Glomerular visceral epithelial cell (primary cell): ENCODE measurements at regions not wholly inside any gene's neighbourhood (a gene's known extent, or its start where the extent isn't known, plus 50 kb on each side); places are given as distances from the start of the nearest gene placed in this dataset.

ENCODE experiments used
- DNase-seq: peaks from one replicate; pipeline ENCODE4 v3.0.0-alpha.2; 2016; ENCODE audit errors: extremely low spot score

DNA sequence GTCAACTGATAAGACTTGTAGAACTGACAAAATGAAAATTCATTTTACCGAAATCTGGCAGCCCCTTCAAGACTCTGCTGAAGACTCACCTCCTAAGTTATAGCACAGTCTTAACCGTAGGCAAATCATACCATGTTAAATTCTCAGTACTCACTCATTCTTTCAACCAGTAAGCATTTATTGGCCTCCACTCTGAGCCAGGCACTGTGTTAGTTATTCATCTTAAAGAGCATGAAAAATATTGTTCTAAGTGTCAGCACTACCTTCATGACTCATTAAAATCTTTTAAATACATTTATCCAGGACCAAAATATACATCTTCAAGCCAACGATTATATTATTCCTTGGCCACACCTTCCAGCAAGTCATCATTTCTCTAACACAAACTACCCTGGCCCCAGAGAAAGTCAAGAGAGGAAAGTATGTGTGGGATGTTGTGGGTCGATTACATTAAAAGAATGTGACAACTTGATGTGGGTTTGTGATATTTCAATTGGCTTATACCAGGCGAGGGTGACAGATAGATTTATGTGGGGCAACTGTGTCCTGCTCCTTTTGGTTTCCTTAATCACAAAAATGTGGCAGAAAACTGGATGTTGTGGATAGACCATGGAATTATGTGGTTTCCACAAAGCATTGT, 55.0 kb downstream of the TMEM30B start:
- no peak for DNase-seq

DNA sequence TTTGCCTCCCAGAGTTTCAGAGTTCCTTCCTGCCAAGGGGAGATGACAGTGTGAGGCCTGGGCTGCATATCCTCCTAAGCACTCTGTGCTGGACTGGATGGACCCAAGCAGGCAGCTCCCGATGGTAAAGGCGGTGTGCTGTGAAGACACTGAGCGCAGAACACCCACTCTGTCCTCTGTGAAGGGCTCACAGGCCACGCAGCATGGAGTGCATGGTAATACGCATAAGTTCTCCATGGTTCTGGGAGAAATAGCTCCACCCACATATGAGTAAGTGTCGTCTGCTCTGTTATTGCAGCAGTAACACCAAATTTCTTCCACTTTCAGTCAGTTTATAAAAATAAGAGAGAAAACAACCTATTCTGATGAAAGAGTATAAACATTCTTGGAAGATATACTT, 55.8 kb downstream of the TMEM30B start:
- DNase-seq = no peak

DNA sequence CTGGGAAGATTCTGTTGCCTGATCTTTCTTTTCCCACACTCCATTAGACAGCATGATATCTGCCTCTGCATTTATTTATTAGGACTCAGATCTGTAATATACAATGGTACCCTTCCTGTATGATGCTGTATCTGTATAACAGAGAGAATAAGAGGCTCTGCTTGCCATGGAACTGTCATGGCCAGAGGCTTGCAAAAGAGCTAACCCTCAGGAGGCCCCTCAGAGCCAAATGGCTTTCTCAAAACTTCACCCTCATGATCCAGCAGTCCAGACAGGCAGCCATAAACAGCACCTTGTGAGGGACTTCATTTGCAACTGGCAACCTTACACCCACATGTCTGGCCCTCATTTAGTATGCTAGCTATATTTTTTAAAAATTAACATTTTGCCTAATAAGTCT, 57.6 kb downstream of the TMEM30B start:
- no peak for DNase-seq

DNA sequence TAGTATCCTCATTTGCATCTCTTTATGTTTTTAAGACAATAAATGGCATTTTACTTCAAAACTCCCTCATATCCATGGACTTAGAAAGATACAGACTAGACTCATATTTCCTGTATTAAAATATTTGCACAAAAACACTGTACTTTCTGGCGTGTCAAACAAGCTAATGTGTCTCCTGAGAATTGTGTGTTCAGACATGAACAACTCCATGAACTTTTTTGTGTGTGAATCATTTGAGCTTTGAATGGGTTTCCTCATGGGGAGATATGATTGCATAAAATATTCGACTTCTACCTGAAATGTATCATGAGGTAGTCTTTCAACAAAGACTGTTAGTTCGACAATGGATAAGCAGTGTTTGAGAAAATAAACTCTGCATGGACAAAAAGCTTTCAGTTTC, 58.8 kb downstream of the TMEM30B start:
- no peak for DNase-seq

DNA sequence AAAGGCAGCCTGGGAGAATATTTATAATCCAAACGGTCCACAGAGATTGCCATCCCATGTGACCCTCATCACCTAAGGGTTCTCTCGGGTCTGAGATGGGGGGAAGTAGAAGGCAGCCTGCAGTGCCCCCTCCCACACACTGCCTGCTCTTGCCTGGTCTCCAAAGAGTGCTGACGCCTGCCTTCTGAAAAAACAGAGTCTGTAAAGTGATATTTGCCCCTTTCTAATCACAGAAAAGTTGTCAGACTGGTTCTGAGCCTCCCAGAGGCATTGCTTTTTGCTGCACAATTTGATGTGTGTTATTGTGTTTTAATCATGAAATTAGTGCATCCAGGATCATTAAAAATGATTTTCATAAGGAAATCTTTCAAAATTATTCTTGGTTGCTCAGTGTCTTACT, 59.2 kb downstream of the TMEM30B start:
- DNase-seq = no peak

DNA sequence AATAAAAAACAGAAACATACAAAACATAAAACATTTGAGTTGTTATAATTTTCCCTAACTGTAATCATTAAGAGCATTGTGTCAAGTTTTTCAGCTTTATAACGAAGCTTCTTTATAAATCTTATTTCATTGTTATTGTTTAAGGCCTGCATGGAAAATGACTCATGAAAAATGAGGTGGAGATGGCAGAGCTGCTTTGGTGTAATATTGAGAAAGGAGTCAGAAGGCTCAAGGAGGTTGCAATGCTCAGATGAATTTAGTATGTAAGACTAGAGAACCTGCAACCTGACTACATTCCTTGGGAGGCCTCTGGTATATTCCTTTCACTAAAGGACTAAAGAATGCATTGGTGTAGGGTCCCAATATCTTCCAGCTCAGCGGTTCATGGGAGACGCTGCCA, 61.5 kb downstream of the TMEM30B start:
- no peak for DNase-seq

DNA sequence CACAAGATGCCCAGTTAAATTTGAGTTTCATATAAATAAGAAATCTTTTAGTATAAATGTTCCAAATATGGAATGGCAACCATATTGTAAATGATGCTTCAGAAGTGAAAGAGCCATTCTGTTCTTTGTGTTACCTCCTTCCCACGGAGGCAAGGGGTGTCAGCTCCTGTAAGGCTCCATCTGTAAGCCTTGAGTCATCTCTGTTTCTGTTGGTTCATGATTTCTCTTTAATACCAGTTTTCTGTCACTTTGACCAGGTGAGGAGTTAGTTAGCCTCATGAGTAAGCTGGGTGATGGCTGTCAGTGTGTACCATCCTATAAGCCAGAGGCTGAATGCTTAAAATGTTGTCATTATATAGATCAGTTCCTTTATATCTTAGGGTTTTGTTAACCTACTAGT, 61.9 kb downstream of the TMEM30B start:
- no peak for DNase-seq

DNA sequence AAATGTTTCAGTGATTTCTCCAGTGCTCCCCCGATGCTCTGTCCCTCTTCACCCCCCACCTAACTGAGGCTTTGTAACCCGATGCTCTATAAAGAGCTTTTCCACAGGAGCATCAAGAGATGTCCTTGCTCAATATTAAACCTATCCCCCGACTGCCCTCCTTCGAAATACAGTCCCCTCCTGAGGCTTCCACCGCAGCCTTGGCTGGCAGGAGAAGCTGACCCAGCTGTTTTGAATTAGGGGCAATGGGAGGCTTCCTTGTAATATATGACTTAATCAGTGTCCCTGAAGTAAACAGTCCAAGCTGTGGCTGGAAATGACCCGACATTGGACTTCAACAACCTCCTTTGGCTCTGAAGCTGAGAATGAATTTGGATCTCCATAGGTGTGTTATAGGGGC, 62.4 kb downstream of the TMEM30B start:
- DNase-seq = no peak

DNA sequence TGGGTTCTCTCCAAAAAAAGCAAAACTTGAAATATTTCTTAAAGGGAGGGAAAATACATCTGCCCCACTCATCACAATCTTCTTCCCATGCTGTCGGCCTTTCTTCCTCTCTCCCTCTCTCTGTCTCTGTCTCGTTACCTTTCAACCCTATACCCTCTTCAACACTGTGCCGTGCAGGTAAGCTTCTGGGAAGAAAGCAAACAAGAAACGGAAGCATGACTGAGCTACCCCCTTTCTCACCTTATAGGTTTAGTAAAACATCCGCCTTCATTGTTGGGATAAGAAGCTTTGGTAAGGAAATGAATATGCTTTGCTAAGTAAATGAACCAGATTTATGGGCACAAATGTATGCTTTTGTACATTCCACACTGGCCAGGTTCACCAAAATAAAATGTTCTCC, 63.0 kb downstream of the TMEM30B start:
- no peak for DNase-seq

DNA sequence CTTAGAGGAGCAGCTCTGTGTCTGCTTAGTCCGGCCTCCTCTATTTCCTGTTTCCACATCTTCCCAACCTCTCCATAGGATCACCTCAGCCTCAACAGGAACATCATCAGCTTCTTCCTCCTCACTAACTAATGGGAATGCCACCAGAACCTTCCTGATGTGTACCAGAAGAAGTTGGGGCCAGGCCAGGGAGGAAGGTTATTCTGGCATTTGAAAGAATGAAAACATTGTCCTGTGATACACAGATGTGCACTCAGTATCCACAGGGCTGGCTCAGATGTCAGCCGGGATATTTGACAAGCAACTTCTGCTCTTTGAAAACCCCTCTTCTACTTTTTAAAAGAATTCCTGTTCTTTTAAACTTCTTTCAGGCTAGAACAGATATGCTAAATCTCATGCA, 63.6 kb downstream of the TMEM30B start:
- no peak for DNase-seq

DNA sequence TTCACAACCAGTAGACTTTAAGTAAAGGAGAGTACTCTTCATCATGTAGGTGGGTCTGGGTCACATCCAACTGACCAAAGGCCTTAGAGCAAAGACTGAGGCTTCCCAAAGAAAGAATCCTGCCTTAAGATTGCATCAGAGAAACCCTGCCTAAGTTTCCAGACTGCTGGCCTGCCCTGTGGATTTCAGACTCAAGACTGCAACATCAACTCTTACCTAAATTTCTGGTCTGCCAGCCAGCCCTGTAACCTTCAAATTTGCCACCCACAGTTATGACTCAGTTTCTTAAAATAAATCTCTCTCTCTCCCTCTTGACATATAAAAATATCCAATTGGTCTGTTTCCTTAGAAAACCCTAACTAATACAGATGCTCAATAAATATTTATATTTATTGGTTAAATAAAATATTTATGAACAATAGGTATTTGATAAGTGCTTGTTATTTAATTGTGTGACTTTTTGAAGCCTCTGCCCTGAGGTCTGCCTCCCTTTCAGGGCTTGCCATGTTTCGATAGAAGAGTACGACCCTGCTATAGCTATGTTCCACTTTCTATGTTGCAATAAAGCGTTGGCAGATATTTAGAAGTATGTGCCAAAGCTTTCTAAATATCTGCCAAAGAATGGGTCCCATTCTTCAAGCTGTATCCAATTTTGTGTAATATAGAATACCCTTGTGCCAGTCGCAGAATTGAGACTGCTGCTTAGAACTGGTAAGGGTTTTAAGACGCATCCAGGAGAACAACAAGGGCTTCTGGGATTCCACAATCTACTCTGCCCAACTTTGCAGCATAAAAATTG, 65.7 kb downstream of the TMEM30B start:
- no peak for DNase-seq

DNA sequence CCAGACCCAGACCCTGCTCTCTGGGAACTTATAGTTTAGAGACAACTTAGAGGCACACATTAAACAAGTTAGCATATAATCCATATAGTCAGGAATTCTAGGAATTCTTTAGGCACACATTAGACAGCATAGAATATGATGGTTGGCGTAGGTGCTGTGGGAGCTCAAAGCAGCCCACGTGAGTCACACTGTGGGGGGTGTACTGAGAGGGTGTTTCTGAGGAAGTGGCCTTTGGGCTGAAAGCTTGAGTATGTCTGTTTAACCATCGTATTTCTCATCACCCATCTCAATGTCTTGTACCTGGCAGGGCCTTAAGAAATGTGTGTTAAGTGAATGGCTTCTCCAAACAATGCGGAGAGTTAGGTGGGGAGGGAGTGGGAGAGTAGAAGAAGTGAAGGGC, 67.2 kb downstream of the TMEM30B start:
- DNase-seq = no peak

DNA sequence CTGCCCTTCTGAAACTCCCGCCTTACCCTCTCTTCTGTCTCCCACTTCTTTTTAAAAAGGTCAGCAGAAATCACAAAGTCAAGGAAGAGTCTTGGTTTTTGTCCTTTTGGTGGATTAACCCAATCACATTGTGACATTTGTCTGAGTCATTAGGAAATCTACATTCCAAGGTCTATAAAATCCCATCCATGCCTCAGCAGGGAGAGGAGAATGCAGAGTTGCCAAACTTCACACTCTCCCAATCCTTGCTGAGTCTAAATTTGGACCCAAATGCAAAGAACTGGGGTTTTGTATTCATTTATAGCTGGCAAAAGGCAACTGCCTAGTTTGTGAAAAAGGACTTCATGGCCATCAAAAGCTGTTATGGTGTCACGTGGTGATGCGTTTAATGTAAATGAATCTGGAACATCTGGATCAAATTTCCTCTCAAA, 67.9 kb downstream of the TMEM30B start:
- DNase-seq = no peak

DNA sequence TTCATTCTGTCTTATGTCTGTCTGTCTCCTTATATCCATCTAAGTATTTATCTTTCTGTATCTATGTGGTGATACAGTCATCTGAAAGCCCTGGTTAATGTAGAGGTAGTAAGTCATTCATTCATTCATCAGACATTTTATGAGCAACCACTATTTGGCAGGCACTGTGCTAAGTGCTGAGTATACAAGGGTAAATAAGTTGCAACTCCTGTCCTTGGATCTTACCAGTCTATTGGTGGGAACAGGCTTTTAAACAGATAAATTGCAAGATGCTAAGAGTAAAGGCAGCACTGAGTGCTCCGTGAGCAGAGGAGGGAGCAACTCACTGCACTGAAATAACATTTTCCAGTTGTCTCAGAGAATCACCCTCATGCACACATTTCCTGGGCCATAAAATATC, 68.6 kb downstream of the TMEM30B start:
- no peak for DNase-seq

DNA sequence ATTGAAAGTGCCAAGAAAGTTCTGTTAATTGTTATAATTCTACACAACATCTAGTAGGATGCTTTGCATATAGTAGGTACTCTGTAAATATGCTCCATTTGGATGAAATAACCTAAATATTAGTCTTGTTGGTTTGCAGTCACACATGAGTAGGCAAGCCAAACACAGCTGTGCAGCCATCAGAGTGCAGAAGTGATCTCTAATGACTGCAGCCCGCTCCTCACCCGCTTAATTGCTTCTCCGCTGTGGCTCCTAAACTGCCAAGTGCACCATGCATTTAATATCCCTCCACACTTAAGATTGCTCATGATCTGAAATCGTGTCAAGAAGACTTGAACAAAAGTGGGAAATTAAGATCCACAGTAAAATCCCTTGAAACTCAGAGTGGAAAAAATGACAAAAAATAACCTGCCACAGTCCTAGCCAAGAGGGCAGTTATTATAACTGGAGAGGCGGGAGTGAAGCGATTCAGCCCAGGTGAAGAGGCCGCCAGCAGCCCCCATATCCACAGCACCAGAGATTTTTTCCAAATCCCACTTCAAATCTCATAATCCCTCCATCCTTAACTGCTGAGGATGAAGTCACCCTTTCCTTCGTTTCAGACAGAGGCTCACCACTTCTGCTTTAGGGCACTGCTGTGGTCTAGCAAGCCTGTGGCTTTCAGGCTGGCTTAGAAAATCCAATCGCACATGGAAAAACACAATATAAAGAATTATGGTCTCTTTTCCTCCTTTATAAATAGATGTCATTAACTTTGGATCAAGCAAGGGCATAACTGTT, 69.5 kb downstream of the TMEM30B start:
- no peak for DNase-seq

DNA sequence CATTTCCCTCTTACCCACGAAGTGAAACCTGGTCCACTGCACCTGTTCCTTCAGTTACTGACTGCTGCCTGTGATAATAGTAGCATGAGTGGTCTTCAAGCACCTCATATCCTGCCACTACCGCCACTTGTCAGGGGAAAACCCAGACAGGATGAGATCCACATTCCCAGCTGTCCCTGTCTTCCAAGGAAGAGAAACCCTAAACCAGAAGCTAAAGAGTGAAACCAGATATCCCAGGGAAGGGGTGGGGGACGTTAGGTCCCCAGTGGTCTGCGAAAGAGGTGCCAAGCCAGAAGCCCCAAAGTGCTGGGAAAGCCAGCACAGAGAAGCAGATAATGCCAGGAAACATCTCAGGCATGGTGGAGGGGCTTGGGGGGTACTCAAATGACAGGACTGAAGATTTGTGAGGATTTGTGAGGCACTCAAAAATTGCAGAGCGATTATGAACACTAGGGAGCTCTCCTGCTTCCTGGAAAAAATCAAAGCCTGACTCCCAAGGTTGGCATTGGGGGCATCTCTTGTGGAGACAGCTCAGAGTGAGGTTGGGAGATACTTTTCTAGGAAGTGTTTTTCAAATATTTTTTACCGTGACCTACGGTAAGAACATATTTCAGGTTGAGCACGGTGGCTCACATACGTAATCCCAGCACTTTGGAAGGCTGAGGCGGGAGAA, 77.9 kb downstream of the TMEM30B start:
- no peak for DNase-seq

DNA sequence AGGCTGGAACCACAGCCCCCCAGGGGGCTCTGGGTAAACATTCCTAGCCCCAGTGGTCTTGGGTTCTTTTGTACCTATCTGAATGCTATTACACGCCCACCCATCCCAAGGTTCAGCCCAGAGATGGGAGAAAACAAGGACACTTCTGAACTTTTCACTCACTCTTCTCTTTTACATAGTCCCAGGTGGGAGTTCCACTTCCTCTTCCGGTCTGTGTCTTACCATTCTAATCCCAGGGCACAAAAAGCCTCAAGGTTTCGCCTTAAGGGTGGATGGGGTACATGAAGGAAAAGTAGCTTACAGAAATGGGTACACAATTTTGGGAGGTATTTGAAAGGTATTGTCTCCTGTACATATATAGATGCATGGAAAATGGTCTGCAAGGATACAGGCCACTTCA, 79.0 kb downstream of the TMEM30B start:
- DNase-seq = no peak

DNA sequence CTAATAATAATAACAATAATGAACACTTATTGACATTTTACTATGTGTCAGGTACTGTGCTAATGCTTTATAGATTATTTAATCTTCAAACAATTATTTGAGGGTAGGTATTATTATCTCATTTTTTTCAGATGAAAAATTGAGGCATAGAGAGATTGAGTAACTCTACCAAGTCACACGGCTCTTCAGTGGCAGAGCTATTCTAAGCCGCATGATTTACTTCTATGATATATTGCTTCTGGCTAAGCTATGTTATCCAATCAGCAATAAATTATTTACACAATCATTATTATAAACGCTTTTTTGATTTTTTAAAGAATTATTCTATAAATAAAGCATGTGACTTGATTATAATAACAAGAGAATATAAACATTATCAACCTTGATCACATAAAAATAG, 80.0 kb downstream of the TMEM30B start:
- DNase-seq = no peak

DNA sequence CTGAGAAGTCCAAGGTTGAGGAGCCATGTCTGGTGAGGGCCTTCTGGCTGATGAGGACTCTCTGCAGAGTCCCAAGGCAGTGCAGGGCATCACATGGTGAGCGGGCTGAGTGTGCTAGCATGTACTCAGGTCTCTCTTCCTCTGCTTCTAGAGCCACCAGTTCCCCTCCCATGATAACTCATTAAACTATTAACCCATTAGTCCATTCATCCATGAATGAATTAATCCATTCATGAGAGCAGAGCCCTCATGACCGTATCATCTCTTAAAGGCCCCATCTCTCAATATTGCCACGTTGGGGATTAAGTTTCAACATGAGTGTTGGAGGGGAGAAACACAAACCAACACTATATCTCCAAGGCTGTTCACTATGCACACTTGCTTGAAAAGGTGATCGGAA, 83.7 kb downstream of the TMEM30B start:
- no peak for DNase-seq

DNA sequence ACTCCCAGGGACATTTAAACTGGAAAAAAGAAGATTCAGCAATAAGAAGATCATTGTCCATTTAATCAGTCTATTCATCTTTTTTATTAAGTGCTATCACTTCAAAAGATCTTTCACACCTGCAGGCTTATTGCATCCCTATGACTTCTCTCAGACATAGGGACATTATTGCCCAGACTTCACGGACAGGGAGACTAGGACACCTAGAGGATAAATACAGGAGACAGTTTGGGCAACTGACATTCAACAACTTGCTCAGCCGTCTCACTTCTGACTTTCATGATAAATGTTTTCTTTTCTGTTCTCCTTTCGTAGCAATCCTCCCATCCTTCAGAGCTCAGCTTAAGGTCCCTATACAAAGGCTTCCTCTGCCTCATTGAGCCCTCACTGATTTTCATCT, 84.3 kb downstream of the TMEM30B start:
- no peak for DNase-seq

DNA sequence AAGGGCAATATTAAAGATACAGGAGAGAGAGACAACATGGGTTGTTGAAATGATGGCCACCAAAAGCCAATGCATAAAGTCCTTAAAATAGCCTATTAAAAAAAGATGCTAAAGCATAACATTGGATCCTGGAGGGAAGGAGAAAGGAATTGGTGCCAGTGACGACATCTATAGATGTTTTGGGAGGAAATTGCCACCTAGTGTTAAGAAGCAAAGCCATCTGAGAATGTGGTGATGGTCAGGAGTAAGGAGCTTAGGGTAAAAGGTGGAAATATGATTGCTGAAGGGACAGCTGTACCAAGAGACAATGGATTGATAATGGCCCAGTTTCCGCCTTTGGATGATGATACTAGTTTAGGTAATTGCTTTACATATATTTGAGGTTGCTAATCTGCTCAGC, 85.1 kb downstream of the TMEM30B start:
- DNase-seq = no peak

DNA sequence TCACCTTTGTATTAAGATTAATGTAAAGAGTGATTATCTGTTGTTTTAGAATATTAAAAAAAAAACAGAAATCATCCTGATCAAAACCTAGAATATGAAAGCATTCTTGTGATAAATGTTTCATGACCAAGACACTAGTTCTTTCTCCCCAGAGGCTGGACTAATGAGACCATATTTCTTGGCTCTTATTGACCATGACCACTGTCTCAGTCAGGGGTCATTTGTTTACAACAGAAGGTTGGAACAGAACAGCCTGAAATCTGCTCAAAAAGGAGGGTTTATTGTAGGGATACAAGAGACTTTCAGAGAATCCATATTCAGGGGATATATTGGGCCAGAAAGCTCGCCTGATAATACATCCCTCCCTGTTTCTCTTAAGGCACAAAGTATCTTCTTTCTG, 87.7 kb downstream of the TMEM30B start:
- DNase-seq = no peak
